ENCODE measurements at regions not wholly inside any gene's neighbourhood (a gene's known extent, or its start where the extent isn't known, plus 50 kb on each side); places are given as distances from the start of the nearest gene placed in this dataset.
A peak's percentile ranks its signal among the peaks of the same experiment; 100 is the strongest.

- Histone ChIP-seq H3K9me3 (ENCODE audit: low read depth) (no peaks in the 10 kb centered on the region), H3K4me1 (ENCODE audit: low read depth) (no peaks in the 10 kb centered on the region), H3K4me3 (no peak overlapping the region), H3K36me3 (no peaks in the 10 kb centered on the region), H3K27ac (no peak overlapping the region), H3K27me3 (no peaks in the 10 kb centered on the region)
- no peak for DNase-seq (ENCODE audit: low read depth in 1 of 2, low spot score in 1 of 2)
- no peak for TF ChIP-seq CTCF (IDR thresholded peaks at IDR 0.05; ENCODE audit: low read depth, low read length)
Measured at GRCh38 chr6:100185615-100186014, 191.6 kb upstream of the MCHR2 start.

- no peaks in the 10 kb centered on the region for H3K27me3 ChIP-seq
- no peak for TF ChIP-seq CTCF (IDR thresholded peaks at IDR 0.05; ENCODE audit: low read depth, low read length)
- H3K36me3 ChIP-seq: no peaks in the 10 kb centered on the region
- no peak overlapping the region for H3K27ac ChIP-seq
- DNase-seq (ENCODE audit: low read depth in 1 of 2, low spot score in 1 of 2): no peak
- H3K9me3 ChIP-seq (ENCODE audit: low read depth): no peaks in the 10 kb centered on the region
- H3K4me1 ChIP-seq (ENCODE audit: low read depth): no peaks in the 10 kb centered on the region
- no peak overlapping the region for H3K4me3 ChIP-seq
Measured at GRCh38 chr6:100184473-100184872, 190.4 kb upstream of the MCHR2 start.

- H3K27ac ChIP-seq: no peak overlapping the region
- H3K9me3 ChIP-seq (ENCODE audit: low read depth): no peaks in the 10 kb centered on the region
- no peak for DNase-seq (ENCODE audit: low read depth in 1 of 2, low spot score in 1 of 2)
- H3K27me3 ChIP-seq: no peaks in the 10 kb centered on the region
- no peaks in the 10 kb centered on the region for H3K36me3 ChIP-seq
- TF ChIP-seq CTCF (IDR thresholded peaks at IDR 0.05; ENCODE audit: low read depth, low read length): no peak
- no peaks in the 10 kb centered on the region for H3K4me1 ChIP-seq (ENCODE audit: low read depth)
- no peak overlapping the region for H3K4me3 ChIP-seq
Measured at GRCh38 chr6:100182313-100182712, 188.3 kb upstream of the MCHR2 start.

- no peak for DNase-seq (ENCODE audit: low read depth in 1 of 2, low spot score in 1 of 2)
- Histone ChIP-seq H3K27ac (no peak overlapping the region), H3K4me3 (no peak overlapping the region), H3K27me3 (no peaks in the 10 kb centered on the region), H3K4me1 (ENCODE audit: low read depth) (peaks cover 3% of the 10 kb centered on the region), H3K36me3 (no peaks in the 10 kb centered on the region), H3K9me3 (ENCODE audit: low read depth) (no peaks in the 10 kb centered on the region)
- no peak for TF ChIP-seq CTCF (IDR thresholded peaks at IDR 0.05; ENCODE audit: low read depth, low read length)
Measured at GRCh38 chr6:100181309-100181708, 187.3 kb upstream of the MCHR2 start.

- no peaks in the 10 kb centered on the region for H3K27me3 ChIP-seq
- no peak overlapping the region for H3K27ac ChIP-seq
- H3K9me3 ChIP-seq (ENCODE audit: low read depth): no peaks in the 10 kb centered on the region
- DNase-seq (ENCODE audit: low read depth in 1 of 2, low spot score in 1 of 2): no peak
- no peaks in the 10 kb centered on the region for H3K36me3 ChIP-seq
- H3K4me3 ChIP-seq: no peak overlapping the region
- peaks cover 6% of the 10 kb centered on the region for H3K4me1 ChIP-seq (ENCODE audit: low read depth)
- no peak for TF ChIP-seq CTCF (IDR thresholded peaks at IDR 0.05; ENCODE audit: low read depth, low read length)
Measured at GRCh38 chr6:100179576-100179975, 185.6 kb upstream of the MCHR2 start.

GRCh38 chr6:100177956-100178355 lies 183.9 kb upstream of the MCHR2 start:
- Histone ChIP-seq H3K27ac (peak overlapping the region; percentile 15), H3K4me1 (ENCODE audit: low read depth) (peaks cover 6% of the 10 kb centered on the region), H3K27me3 (no peaks in the 10 kb centered on the region), H3K9me3 (ENCODE audit: low read depth) (no peaks in the 10 kb centered on the region), H3K36me3 (no peaks in the 10 kb centered on the region), H3K4me3 (no peak overlapping the region)
- no peak for TF ChIP-seq CTCF (IDR thresholded peaks at IDR 0.05; ENCODE audit: low read depth, low read length)
- peak; percentile 42 to 48 for DNase-seq (ENCODE audit: low read depth in 1 of 2, low spot score in 1 of 2)
